Left hindlimb (tissue), 1 donor: ENCODE measurements at regions not wholly inside any gene's neighbourhood (a gene's known extent, or its start where the extent isn't known, plus 50 kb on each side); places are given as distances from the start of the nearest gene placed in this dataset.

ENCODE experiments used
- DNase-seq: peaks from one replicate; pipeline ENCODE4 v3.0.0-alpha.2; 2018

GRCh38 chr12:85688837-85689236 is 147.4 kb downstream of the RASSF9 start:
- no peak for DNase-seq

DNA sequence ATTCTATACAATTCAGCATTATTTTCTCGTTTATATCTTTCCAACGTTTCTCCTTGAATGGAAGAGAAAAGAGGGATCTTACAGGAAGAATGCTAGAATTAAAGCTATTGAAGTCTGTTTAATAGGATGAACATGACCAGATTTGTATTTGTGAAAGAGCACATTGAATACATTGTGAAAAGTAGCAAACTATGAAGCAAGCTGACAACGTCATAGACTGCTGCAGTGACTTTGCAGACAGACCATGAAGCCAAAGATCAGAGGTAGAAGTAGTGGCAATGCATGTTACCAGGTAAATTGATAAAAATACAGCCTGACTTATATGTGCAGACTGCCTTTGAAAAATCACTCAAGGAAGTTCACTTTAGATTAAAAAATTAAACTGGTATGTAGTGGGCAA is 146.1 kb downstream of the RASSF9 start:
- DNase-seq = no peak

DNA sequence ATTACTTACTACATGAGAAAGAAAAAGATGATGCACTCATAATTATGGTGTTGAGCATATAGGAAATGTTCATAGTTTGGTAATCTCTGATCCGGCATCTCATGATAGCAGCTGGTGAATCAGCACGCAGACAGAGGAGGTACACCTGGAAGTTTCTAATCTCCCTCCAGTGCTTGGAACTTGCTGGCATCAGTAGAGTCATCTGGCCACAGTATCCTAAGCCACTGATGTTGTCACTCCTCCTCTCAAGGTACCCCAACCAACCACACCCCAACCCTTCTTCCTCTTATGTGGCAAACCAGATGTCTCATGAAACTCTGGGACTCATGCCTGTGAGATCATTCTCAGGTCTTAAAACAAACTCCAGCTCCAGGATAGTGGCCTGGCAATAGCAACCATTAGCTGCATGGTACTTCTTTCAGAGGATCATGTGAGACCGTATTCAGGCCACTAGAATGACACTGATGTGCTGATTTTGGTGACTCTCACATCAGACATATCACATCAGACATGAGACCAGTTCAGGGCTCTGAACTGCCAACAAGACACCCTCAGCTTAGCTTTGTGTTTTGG is 143.0 kb downstream of the RASSF9 start:
- DNase-seq = no peak

GRCh38 chr12:85695097-85695715 is 141.0 kb downstream of the RASSF9 start:
- DNase-seq = no peak

- no peak for DNase-seq
Measured at GRCh38 chr12:85697003-85697402, 139.2 kb downstream of the RASSF9 start.

DNA sequence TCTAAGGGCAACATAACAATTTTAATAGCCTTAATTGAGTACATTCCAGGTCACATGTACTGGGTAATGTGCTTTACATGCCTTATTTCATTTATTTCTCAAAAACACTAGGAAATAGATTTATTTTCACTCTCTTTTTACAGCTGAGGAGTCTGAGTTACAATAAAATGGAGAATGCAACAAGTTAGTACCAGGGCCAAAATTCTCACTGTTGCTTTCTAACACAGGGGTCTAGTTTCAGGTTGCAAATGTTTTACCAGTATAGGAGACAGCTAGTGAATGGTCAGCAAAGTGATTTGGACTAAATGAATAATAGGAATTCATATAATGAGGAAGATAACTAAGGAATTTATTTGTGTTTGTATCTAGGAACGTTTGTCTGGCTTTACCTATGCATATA is 137.3 kb downstream of the RASSF9 start:
- DNase-seq = no peak

- no peak for DNase-seq
Measured at GRCh38 chr12:85708775-85709174, 127.4 kb downstream of the RASSF9 start.

- DNase-seq = no peak
Measured at GRCh38 chr12:85711735-85712390, 124.3 kb downstream of the RASSF9 start.

DNA sequence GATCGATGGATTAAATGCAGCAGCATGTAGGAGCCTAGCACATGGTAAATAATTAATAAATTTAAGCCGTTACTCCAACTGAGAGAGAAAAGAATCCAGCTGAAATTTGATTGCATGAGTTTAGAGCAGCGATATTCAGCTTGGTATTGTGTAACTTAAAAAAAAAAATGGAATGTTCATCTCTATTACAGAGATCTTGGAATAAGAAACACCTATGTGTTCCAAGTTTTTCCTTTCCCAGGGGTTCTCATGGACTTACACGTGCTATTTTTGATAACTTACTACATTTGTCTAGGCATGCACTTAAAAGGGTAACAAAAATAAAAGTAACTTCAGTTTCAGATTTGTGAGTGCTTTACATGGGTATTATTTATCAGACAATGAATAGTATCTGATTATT is 122.8 kb downstream of the RASSF9 start:
- DNase-seq = no peak

DNA sequence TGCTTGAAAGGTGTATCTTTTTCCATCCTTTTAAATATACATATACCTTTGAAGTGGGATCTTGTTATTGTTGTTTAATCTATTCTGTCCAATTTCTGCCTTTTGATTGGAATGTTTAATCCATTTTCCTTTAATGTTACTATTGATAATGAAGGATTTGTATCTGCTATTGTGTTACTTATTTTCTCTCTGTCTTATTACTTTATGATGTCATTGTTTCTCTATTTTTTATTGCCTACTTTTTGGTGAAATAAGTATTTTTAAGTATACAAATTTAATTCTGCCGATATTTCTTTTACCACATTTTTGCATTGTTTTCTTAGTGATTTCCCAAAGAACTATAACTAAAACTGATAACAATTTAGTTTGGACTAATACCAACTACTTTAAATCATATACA is 121.8 kb downstream of the RASSF9 start:
- no peak for DNase-seq

GRCh38 chr12:85720308-85721033 is 115.7 kb downstream of the RASSF9 start:
- DNase-seq = no peak

- DNase-seq = no peak
Measured at GRCh38 chr12:85725991-85726390, 110.2 kb downstream of the RASSF9 start.

DNA sequence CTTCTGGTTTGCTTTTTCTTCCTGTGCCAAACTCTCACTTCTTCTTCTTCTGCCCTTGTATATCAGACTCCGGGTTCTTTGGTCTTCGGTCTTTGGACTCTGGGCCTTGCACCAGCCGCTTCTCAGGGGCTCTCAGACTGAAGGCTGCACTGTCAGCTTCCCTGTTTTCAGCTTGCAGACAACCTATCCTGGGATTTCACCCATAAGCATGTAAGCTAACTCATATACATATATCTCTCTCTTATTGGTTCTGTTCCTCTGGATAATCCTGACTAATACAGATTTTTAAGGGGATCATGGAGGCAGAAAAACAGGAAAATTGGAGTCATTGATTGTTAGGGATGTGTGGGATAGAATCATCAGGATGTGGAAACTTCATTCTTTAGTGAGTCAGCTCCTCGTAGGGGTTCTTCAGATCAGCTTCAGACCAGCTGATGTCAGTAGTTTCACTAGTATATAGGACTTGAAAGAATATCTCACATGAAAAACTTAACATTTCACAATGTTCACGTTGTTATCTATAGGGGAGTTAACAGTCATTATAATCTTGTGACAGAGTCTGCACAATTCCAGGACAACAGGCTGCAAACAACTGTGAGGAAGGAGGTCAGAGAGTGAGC is 102.9 kb downstream of the RASSF9 start:
- no peak for DNase-seq

GRCh38 chr12:85733984-85734383 is 102.2 kb downstream of the RASSF9 start:
- no peak for DNase-seq

- no peak for DNase-seq
Measured at GRCh38 chr12:85740186-85740585, 96.0 kb downstream of the RASSF9 start.

- no peak for DNase-seq
Measured at GRCh38 chr12:85741046-85741445, 95.2 kb downstream of the RASSF9 start.

DNA sequence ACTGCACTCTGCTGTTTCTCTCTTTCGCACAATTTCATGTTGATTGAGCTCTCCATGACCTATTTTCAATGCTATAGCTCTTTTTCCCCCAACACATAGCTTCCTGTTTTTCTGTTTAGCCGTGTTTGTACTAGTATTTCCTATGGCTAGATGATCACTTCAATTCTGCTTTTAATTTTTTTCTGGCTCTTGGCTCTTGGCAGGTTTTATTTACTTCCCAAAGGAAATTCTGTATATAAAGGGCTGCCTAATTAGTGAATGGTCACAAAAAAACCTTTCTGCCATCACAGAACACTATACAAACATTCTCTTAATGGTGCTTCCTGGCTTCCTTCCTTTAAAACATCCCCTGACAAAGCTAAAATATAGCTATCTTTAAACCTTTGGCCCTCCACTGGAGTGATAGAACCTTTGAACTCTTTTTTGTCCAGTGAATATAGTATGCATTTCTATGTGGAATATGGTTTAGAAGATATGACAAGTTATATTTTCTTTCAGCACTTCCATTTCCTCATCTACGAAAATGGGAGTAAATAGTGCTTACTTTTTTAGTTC is 88.2 kb downstream of the RASSF9 start:
- DNase-seq = no peak
